DOHH2 (cell line): ENCODE measurements at regions not wholly inside any gene's neighbourhood (a gene's known extent, or its start where the extent isn't known, plus 50 kb on each side); places are given as distances from the start of the nearest gene placed in this dataset.

Experiments
- H3F3A ChIP-seq: fragments of 200-600 bp; sonication (generic), shearing (Covaris generic); 2 replicates; pipeline ENCODE4 v1.6.0; 2016; ENCODE audit warnings: antibody characterized with exemption, mild to moderate bottlenecking; ENCODE audit not compliant: control insufficient read depth, insufficient read depth
- H3K27ac ChIP-seq: fragments of 200-600 bp; sonication (generic); 2 replicates; pipeline ENCODE4 v1.5.1; 2014; ENCODE audit warnings: low read depth, mild to moderate bottlenecking, low read length, moderate library complexity
- H3K27me3 ChIP-seq: fragments of 200-600 bp; sonication (generic); 2 replicates; pipeline ENCODE4 v1.6.1; 2014; ENCODE audit warnings: mild to moderate bottlenecking, low read length, mixed read lengths; ENCODE audit not compliant: control insufficient read depth
- H3K36me3 ChIP-seq: fragments of 200-600 bp; sonication (generic); 2 replicates; pipeline ENCODE4 v1.6.1; 2014; ENCODE audit warnings: mild to moderate bottlenecking, low read length, moderate library complexity, mixed read lengths; ENCODE audit not compliant: control insufficient read depth
- H3K4me1 ChIP-seq: fragments of 200-600 bp; sonication (generic); 2 replicates; pipeline ENCODE4 v1.6.1; 2014; ENCODE audit warnings: mild to moderate bottlenecking, low read length, mixed read lengths; ENCODE audit not compliant: control insufficient read depth
- H3K4me2 ChIP-seq: fragments of 200-600 bp; sonication (generic); 2 replicates; pipeline ENCODE4 v1.6.0; 2014; ENCODE audit warnings: mild to moderate bottlenecking, low read length, moderate library complexity
- H3K4me3 ChIP-seq: fragments of 200-600 bp; sonication (generic); 2 replicates; pipeline ENCODE4 v1.5.1; 2014; ENCODE audit warnings: mild to moderate bottlenecking, low read length, mixed read lengths
- H3K79me2 ChIP-seq: fragments of 200-600 bp; sonication (generic); 2 replicates; pipeline ENCODE4 v1.6.1; 2014; ENCODE audit warnings: mild to moderate bottlenecking, low read length, mixed read lengths; ENCODE audit not compliant: control insufficient read depth
- H3K9me2 ChIP-seq: fragments of 200-600 bp; sonication (generic); replicated peaks from 2 replicates; pipeline ENCODE4 v1.6.1; 2014; ENCODE audit warnings: mild to moderate bottlenecking, low read length, mixed read lengths; ENCODE audit not compliant: control insufficient read depth
- H3K9me3 ChIP-seq: fragments of 200-600 bp; sonication (generic); 2 replicates; pipeline ENCODE4 v1.6.1; 2014; ENCODE audit warnings: antibody characterized with exemption, low read length, mixed read lengths; ENCODE audit not compliant: control insufficient read depth, insufficient read depth
- H4K20me1 ChIP-seq: fragments of 200-600 bp; sonication (generic); 2 replicates; pipeline ENCODE4 v1.6.0; 2014; ENCODE audit warnings: low read depth, mild to moderate bottlenecking, antibody characterized with exemption, low read length, moderate library complexity; ENCODE audit not compliant: control insufficient read depth, insufficient read depth
- CTCF ChIP-seq: fragments of 200-600 bp; sonication (generic); IDR thresholded peaks from one replicate; pipeline ENCODE4 v1.5.1; 2014; ENCODE audit warnings: antibody characterized with exemption, mild to moderate bottlenecking, low read depth, low read length; ENCODE audit not compliant: poor library complexity, severe bottlenecking
- EZH2phosphoT487 ChIP-seq: fragments of 200-600 bp; sonication (generic); IDR thresholded peaks from 2 replicates; pipeline ENCODE4 v1.6.1; 2017; ENCODE audit warnings: borderline replicate concordance, mild to moderate bottlenecking, antibody characterized with exemption, low read length, moderate library complexity, mixed read lengths

DNA sequence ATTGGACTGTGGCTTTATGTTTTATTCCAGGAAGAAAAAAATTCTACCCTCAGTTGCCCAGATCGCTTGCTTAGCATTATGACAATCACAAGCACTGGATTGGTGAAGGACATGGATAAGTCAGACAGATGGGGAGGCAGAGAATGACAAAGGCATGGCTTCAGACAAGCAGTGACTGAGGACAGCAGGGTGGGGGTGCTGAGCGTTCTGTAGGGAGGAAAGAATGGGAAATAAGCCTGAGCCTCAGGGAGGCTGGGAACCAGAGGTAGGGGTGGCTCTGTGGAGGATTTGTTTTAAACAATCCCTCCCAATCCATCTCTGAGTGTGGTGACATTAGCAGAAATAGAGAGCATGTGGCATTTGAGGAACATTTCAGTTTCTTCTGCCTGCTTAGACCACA is 896.9 kb downstream of the CCSER2 start:
- Histone ChIP-seq H3K4me3 (no peak overlapping the region), H3F3A (no peaks in the 10 kb centered on the region), H3K79me2 (no peaks in the 10 kb centered on the region), H3K9me3 (no peaks in the 10 kb centered on the region), H3K36me3 (no peaks in the 10 kb centered on the region), H3K4me1 (no peaks in the 10 kb centered on the region), H4K20me1 (no peaks in the 10 kb centered on the region), H3K9me2 (no peaks in the 10 kb centered on the region), H3K27me3 (no peaks in the 10 kb centered on the region), H3K4me2 (no peak overlapping the region), H3K27ac (no peak overlapping the region)
- TF ChIP-seq EZH2phosphoT487, result no peak
- no peak for TF ChIP-seq CTCF

GRCh38 chr10:85226596-85226995 is 898.2 kb downstream of the CCSER2 start:
- H3K4me3 ChIP-seq, result no peak overlapping the region
- H3K27me3 ChIP-seq, result no peaks in the 10 kb centered on the region
- no peaks in the 10 kb centered on the region for H3K36me3 ChIP-seq
- H4K20me1 ChIP-seq, result no peaks in the 10 kb centered on the region
- no peak overlapping the region for H3K27ac ChIP-seq
- TF ChIP-seq CTCF (no peak), EZH2phosphoT487 (no peak)
- no peaks in the 10 kb centered on the region for H3K9me2 ChIP-seq
- H3K4me1 ChIP-seq, result no peaks in the 10 kb centered on the region
- no peak overlapping the region for H3K4me2 ChIP-seq
- H3K9me3 ChIP-seq, result no peaks in the 10 kb centered on the region
- H3F3A ChIP-seq, result no peaks in the 10 kb centered on the region
- H3K79me2 ChIP-seq, result no peaks in the 10 kb centered on the region

- no peaks in the 10 kb centered on the region for H4K20me1 ChIP-seq
- no peaks in the 10 kb centered on the region for H3K36me3 ChIP-seq
- no peaks in the 10 kb centered on the region for H3K27me3 ChIP-seq
- no peak overlapping the region for H3K4me3 ChIP-seq
- no peak overlapping the region for H3K27ac ChIP-seq
- H3K4me2 ChIP-seq, result no peak overlapping the region
- H3K4me1 ChIP-seq, result no peaks in the 10 kb centered on the region
- no peaks in the 10 kb centered on the region for H3F3A ChIP-seq
- H3K79me2 ChIP-seq, result no peaks in the 10 kb centered on the region
- no peaks in the 10 kb centered on the region for H3K9me3 ChIP-seq
- TF ChIP-seq EZH2phosphoT487 (no peak), CTCF (no peak)
- H3K9me2 ChIP-seq, result no peaks in the 10 kb centered on the region
Observed at GRCh38 chr10:85228726-85229125, 900.3 kb downstream of the CCSER2 start.
